ENCODE measurements at regions not wholly inside any gene's neighbourhood (a gene's known extent, or its start where the extent isn't known, plus 50 kb on each side); places are given as distances from the start of the nearest gene placed in this dataset.

- peak in 1 of 2 donors; percentile 51 for DNase-seq (ENCODE audit: low read depth in 2 of 2)
- Histone ChIP-seq H3K9me3 (ENCODE audit: control insufficient read depth, insufficient read depth, low read depth, low read length) (no peaks in the 10 kb centered on the region), H2AFZ (ENCODE audit: low read length) (no peak overlapping the region), H3K27me3 (ENCODE audit: control insufficient read depth, insufficient read depth, low read length) (no peaks in the 10 kb centered on the region), H3K27ac (ENCODE audit: insufficient read depth, low read length) (no peak overlapping the region), H3K4me2 (ENCODE audit: extremely low read depth, insufficient read depth, low read length) (no peak overlapping the region), H3K9ac (ENCODE audit: insufficient read depth, low read length) (no peak overlapping the region), H3K36me3 (ENCODE audit: control insufficient read depth, insufficient read depth, low read length) (no peaks in the 10 kb centered on the region), H4K20me1 (ENCODE audit: control insufficient read depth, extremely low read depth, insufficient read depth, low read length) (no peaks in the 10 kb centered on the region), H3K4me1 (ENCODE audit: control insufficient read depth, extremely low read depth, insufficient read depth, low read length) (no peaks in the 10 kb centered on the region), H3K79me2 (ENCODE audit: control insufficient read depth, insufficient read depth, low read length) (no peaks in the 10 kb centered on the region), H3K4me3 (replicated peaks in 1 of 4; ENCODE audit: control extremely low read depth in 1 of 4, insufficient read depth in 1 of 4, low read depth in 3 of 4, low read length in 4 of 4) (no peak overlapping the region)
- no peak for TF ChIP-seq EZH2 (IDR thresholded peaks at IDR 0.05; ENCODE audit: low read length, missing control alignments)
- TF ChIP-seq, protein P1, sequence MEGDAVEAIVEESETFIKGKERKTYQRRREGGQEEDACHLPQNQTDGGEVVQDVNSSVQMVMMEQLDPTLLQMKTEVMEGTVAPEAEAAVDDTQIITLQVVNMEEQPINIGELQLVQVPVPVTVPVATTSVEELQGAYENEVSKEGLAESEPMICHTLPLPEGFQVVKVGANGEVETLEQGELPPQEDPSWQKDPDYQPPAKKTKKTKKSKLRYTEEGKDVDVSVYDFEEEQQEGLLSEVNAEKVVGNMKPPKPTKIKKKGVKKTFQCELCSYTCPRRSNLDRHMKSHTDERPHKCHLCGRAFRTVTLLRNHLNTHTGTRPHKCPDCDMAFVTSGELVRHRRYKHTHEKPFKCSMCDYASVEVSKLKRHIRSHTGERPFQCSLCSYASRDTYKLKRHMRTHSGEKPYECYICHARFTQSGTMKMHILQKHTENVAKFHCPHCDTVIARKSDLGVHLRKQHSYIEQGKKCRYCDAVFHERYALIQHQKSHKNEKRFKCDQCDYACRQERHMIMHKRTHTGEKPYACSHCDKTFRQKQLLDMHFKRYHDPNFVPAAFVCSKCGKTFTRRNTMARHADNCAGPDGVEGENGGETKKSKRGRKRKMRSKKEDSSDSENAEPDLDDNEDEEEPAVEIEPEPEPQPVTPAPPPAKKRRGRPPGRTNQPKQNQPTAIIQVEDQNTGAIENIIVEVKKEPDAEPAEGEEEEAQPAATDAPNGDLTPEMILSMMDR (conservative IDR thresholded peaks at IDR 0.05 in 1 of 2, IDR thresholded peaks at IDR 0.05 in 1 of 2; ENCODE audit: low read depth in 1 of 2, low read length in 2 of 2): no peak
These were observed 98.2 kb downstream of the PJA1 start for GRCh38 chrX:69066966-69067525.

GRCh38 chrX:69066021-69066757, 99.1 kb downstream of the PJA1 start:
- no peak overlapping the region for H2AFZ ChIP-seq (ENCODE audit: low read length)
- no peaks in the 10 kb centered on the region for H4K20me1 ChIP-seq (ENCODE audit: control insufficient read depth, extremely low read depth, insufficient read depth, low read length)
- H3K79me2 ChIP-seq (ENCODE audit: control insufficient read depth, insufficient read depth, low read length): no peaks in the 10 kb centered on the region
- no peak for TF ChIP-seq EZH2 (IDR thresholded peaks at IDR 0.05; ENCODE audit: low read length, missing control alignments)
- TF ChIP-seq, protein P1 (conservative IDR thresholded peaks at IDR 0.05 in 1 of 2, IDR thresholded peaks at IDR 0.05 in 1 of 2; ENCODE audit: low read depth in 1 of 2, low read length in 2 of 2): no peak
- no peak overlapping the region for H3K4me3 ChIP-seq (replicated peaks in 1 of 4; ENCODE audit: control extremely low read depth in 1 of 4, insufficient read depth in 1 of 4, low read depth in 3 of 4, low read length in 4 of 4)
- no peak overlapping the region for H3K27ac ChIP-seq (ENCODE audit: insufficient read depth, low read length)
- no peaks in the 10 kb centered on the region for H3K9me3 ChIP-seq (ENCODE audit: control insufficient read depth, insufficient read depth, low read depth, low read length)
- H3K4me1 ChIP-seq (ENCODE audit: control insufficient read depth, extremely low read depth, insufficient read depth, low read length): no peaks in the 10 kb centered on the region
- H3K4me2 ChIP-seq (ENCODE audit: extremely low read depth, insufficient read depth, low read length): no peak overlapping the region
- H3K9ac ChIP-seq (ENCODE audit: insufficient read depth, low read length): no peak overlapping the region
- H3K27me3 ChIP-seq (ENCODE audit: control insufficient read depth, insufficient read depth, low read length): no peaks in the 10 kb centered on the region
- no peak for DNase-seq (ENCODE audit: low read depth in 2 of 2)
- H3K36me3 ChIP-seq (ENCODE audit: control insufficient read depth, insufficient read depth, low read length): no peaks in the 10 kb centered on the region

DNA sequence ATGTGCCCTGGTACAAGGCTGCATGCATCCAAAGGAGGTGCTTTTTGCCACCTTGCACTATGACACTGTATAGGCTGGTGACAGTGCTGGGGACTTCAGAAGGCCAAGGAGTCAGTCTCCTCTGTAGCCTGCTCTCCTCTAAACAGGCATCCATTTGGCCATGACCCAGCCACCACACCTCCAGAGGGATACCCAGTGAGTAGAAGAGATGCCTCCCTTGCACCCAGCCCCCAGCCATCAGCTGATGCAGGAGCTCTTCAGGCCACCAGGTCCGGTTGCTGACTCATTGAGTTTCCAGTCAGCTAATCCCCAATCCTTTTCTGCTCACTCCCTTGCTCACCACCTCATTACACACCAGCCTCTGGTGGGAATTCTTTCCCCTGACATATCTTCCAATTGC, 99.8 kb downstream of the PJA1 start:
- H3K4me2 ChIP-seq (ENCODE audit: extremely low read depth, insufficient read depth, low read length): no peak overlapping the region
- H4K20me1 ChIP-seq (ENCODE audit: control insufficient read depth, extremely low read depth, insufficient read depth, low read length): no peaks in the 10 kb centered on the region
- no peak overlapping the region for H3K9ac ChIP-seq (ENCODE audit: insufficient read depth, low read length)
- TF ChIP-seq, protein P1 (conservative IDR thresholded peaks at IDR 0.05 in 1 of 2, IDR thresholded peaks at IDR 0.05 in 1 of 2; ENCODE audit: low read depth in 1 of 2, low read length in 2 of 2): no peak
- TF ChIP-seq EZH2 (IDR thresholded peaks at IDR 0.05; ENCODE audit: low read length, missing control alignments): no peak
- H3K79me2 ChIP-seq (ENCODE audit: control insufficient read depth, insufficient read depth, low read length): no peaks in the 10 kb centered on the region
- no peak overlapping the region for H3K27ac ChIP-seq (ENCODE audit: insufficient read depth, low read length)
- H3K4me3 ChIP-seq (replicated peaks in 1 of 4; ENCODE audit: control extremely low read depth in 1 of 4, insufficient read depth in 1 of 4, low read depth in 3 of 4, low read length in 4 of 4): no peak overlapping the region
- DNase-seq (ENCODE audit: low read depth in 2 of 2): peak in 1 of 2 donors; percentile 60
- no peaks in the 10 kb centered on the region for H3K9me3 ChIP-seq (ENCODE audit: control insufficient read depth, insufficient read depth, low read depth, low read length)
- no peaks in the 10 kb centered on the region for H3K27me3 ChIP-seq (ENCODE audit: control insufficient read depth, insufficient read depth, low read length)
- H2AFZ ChIP-seq (ENCODE audit: low read length): no peak overlapping the region
- no peaks in the 10 kb centered on the region for H3K36me3 ChIP-seq (ENCODE audit: control insufficient read depth, insufficient read depth, low read length)
- H3K4me1 ChIP-seq (ENCODE audit: control insufficient read depth, extremely low read depth, insufficient read depth, low read length): no peaks in the 10 kb centered on the region
